ENCODE measurements at regions not wholly inside any gene's neighbourhood (a gene's known extent, or its start where the extent isn't known, plus 50 kb on each side); places are given as distances from the start of the nearest gene placed in this dataset.

DNA sequence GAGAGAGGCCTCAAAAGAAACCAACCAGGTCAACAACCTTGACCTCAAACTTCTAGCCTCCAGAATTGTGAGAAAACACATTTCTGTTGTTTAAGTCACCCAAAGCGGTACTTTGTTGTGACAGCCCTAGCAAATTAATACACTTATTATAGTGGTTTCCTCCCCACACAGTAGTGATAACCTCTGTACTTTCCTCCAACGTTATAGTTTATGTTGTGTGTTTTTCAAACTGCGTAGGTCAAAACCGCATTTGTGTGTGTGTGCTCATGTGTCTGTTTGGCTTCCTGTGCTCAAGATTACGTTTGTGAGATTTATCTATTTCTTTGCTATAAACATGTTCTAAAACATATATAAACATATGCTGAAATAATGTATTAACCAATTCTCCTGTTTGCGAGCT is 667.8 kb upstream of the USP24 start:
- TF ChIP-seq POLR2AphosphoS5 (IDR thresholded peaks at IDR 0.05; ENCODE audit: borderline replicate concordance, low read depth, low read length) (no peak), EZH2 (IDR thresholded peaks at IDR 0.05) (no peak)
